ENCODE measurements at regions not wholly inside any gene's neighbourhood (a gene's known extent, or its start where the extent isn't known, plus 50 kb on each side); places are given as distances from the start of the nearest gene placed in this dataset.

GRCh38 chr2:134131681-134132489 is 122.0 kb upstream of the MGAT5 start:
- intact Hi-C loops (cut with DNase I) = no loop called here
- ATAC-seq (no peak), DNase-seq (no peak)
- no peak overlapping the region for H3K4me3 ChIP-seq
- peak overlapping the region in 4 of 12 donors; percentile 1 to 62 (median 23) for H3K27ac ChIP-seq
- H3K27me3 ChIP-seq = no peaks in the 10 kb centered on the region
- H3K4me1 ChIP-seq = peaks cover 7 to 81% (median 56%) of the 10 kb centered on the region in 12 donors
- TF ChIP-seq POLR2A (IDR thresholded peaks at IDR 0.05) = no peak
- no peak for TF ChIP-seq CTCF (IDR thresholded peaks at IDR 0.05)
- 86 to 91% (median 89%) methylated on average over 7 of the region's 7 CpGs for WGBS, 4 donors
- no peaks in the 10 kb centered on the region for H3K9me3 ChIP-seq
- H3K36me3 ChIP-seq = no peaks in the 10 kb centered on the region

- DNase-seq (no peak), ATAC-seq (no peak)
- Histone ChIP-seq H3K4me3 (no peak overlapping the region), H3K27ac (peak overlapping the region in 6 of 12 donors; percentile 4 to 62 (median 14)), H3K27me3 (no peaks in the 10 kb centered on the region), H3K4me1 (peaks cover 1 to 81% (median 57%) of the 10 kb centered on the region in 12 donors), H3K36me3 (no peaks in the 10 kb centered on the region), H3K9me3 (no peaks in the 10 kb centered on the region)
- TF ChIP-seq CTCF (IDR thresholded peaks at IDR 0.05) (no peak), POLR2A (IDR thresholded peaks at IDR 0.05) (no peak)
- 56 to 68% (median 58%) methylated on average over 3 of the region's 3 CpGs for WGBS, 4 donors
- intact Hi-C loops (cut with DNase I) = no loop called here
These were observed 121.4 kb upstream of the MGAT5 start for GRCh38 chr2:134132490-134132857.

- Histone ChIP-seq H3K36me3 (no peaks in the 10 kb centered on the region), H3K27me3 (no peaks in the 10 kb centered on the region), H3K4me3 (no peak overlapping the region), H3K4me1 (peaks cover 4 to 81% (median 62%) of the 10 kb centered on the region in 12 donors), H3K9me3 (no peaks in the 10 kb centered on the region), H3K27ac (peak overlapping the region in 9 of 12 donors; percentile 15 to 69 (median 53))
- WGBS, 4 donors = 68 to 74% (median 70%) methylated on average over 6 of the region's 6 CpGs
- ATAC-seq = peak in 3 of 4 donors; percentile 11 to 49 (median 32)
- intact Hi-C loops (cut with DNase I) = no loop called here
- peak in 3 of 5 donors; percentile 44 to 76 (median 54) for DNase-seq
- no peak for TF ChIP-seq CTCF (IDR thresholded peaks at IDR 0.05)
- TF ChIP-seq POLR2A (IDR thresholded peaks at IDR 0.05) = no peak
These were observed 120.1 kb upstream of the MGAT5 start for GRCh38 chr2:134133622-134134312.

GRCh38 chr2:134134313-134134706 is 119.6 kb upstream of the MGAT5 start:
- DNase-seq = no peak
- TF ChIP-seq CTCF (IDR thresholded peaks at IDR 0.05) = no peak
- TF ChIP-seq POLR2A (IDR thresholded peaks at IDR 0.05) = no peak
- Histone ChIP-seq H3K4me3 (no peak overlapping the region), H3K4me1 (peaks cover 7 to 81% (median 65%) of the 10 kb centered on the region in 12 donors), H3K27me3 (no peaks in the 10 kb centered on the region), H3K36me3 (no peaks in the 10 kb centered on the region), H3K27ac (peak overlapping the region in 9 of 12 donors; percentile 15 to 69 (median 53)), H3K9me3 (no peaks in the 10 kb centered on the region)
- intact Hi-C loops (cut with DNase I) = no loop called here
- 72 to 85% (median 83%) methylated on average over 2 of the region's 2 CpGs for WGBS, 4 donors
- ATAC-seq = no peak
